ENCODE measurements at regions not wholly inside any gene's neighbourhood (a gene's known extent, or its start where the extent isn't known, plus 50 kb on each side); places are given as distances from the start of the nearest gene placed in this dataset.
A peak's percentile ranks its signal among the peaks of the same experiment; 100 is the strongest.

GRCh38 chr5:142248853-142249462 lies 75.9 kb downstream of the SPRY4 start:
- Histone ChIP-seq H3K36me3 (no peaks in the 10 kb centered on the region), H3K9me3 (no peaks in the 10 kb centered on the region), H3K27me3 (no peaks in the 10 kb centered on the region), H3K4me1 (peaks cover 0 to 15% (median 6%) of the 10 kb centered on the region in 4 donors), H3K4me3 (no peak overlapping the region), H3K27ac (no peak overlapping the region)
- no peak for TF ChIP-seq EP300 (IDR thresholded peaks at IDR 0.05)
- no peak for TF ChIP-seq CTCF (IDR thresholded peaks at IDR 0.05)
- no peak for TF ChIP-seq POLR2A (IDR thresholded peaks at IDR 0.05)
- DNase-seq (ENCODE audit: low spot score in 2 of 2): no peak
- 74 to 79% methylated on average over 14 of the region's 14 CpGs for whole genome bisulfite sequencing, 2 donors

GRCh38 chr5:142246258-142246657 lies 78.6 kb downstream of the SPRY4 start:
- Histone ChIP-seq H3K27ac (peak overlapping the region in 3 of 4 donors; percentile 9 to 79 (median 70)), H3K9me3 (peaks cover 0 to 6% (median 0%) of the 10 kb centered on the region in 4 donors), H3K4me1 (peaks cover 0 to 15% (median 6%) of the 10 kb centered on the region in 4 donors), H3K27me3 (no peaks in the 10 kb centered on the region), H3K36me3 (no peaks in the 10 kb centered on the region), H3K4me3 (no peak overlapping the region)
- TF ChIP-seq POLR2A (IDR thresholded peaks at IDR 0.05) (no peak), EP300 (IDR thresholded peaks at IDR 0.05) (peak in 1 of 2 donors; percentile 17), CTCF (IDR thresholded peaks at IDR 0.05) (no peak)
- DNase-seq (ENCODE audit: low spot score in 2 of 2): peak in 1 of 2 donors; percentile 8
- WGBS, 2 donors: 40 to 50% methylated on average over 9 of the region's 9 CpGs

- WGBS, 2 donors: 36 to 41% methylated on average over 5 of the region's 5 CpGs
- peaks cover 0 to 6% (median 0%) of the 10 kb centered on the region in 4 donors for H3K9me3 ChIP-seq
- no peaks in the 10 kb centered on the region for H3K36me3 ChIP-seq
- peak overlapping the region in 3 of 4 donors; percentile 9 to 79 (median 70) for H3K27ac ChIP-seq
- H3K27me3 ChIP-seq: no peaks in the 10 kb centered on the region
- H3K4me1 ChIP-seq: peaks cover 0 to 15% (median 6%) of the 10 kb centered on the region in 4 donors
- no peak overlapping the region for H3K4me3 ChIP-seq
- no peak for DNase-seq (ENCODE audit: low spot score in 2 of 2)
- TF ChIP-seq EP300 (IDR thresholded peaks at IDR 0.05) (no peak), CTCF (IDR thresholded peaks at IDR 0.05) (no peak), POLR2A (IDR thresholded peaks at IDR 0.05) (no peak)
Observed at GRCh38 chr5:142245786-142246185, 79.0 kb downstream of the SPRY4 start.

GRCh38 chr5:142244440-142244839 lies 80.4 kb downstream of the SPRY4 start:
- no peak for DNase-seq (ENCODE audit: low spot score in 2 of 2)
- WGBS, 2 donors: 100% methylated on average over 1 of the region's 1 CpG
- Histone ChIP-seq H3K27ac (no peak overlapping the region), H3K9me3 (peaks cover 0 to 6% (median 0%) of the 10 kb centered on the region in 4 donors), H3K36me3 (no peaks in the 10 kb centered on the region), H3K4me3 (no peak overlapping the region), H3K27me3 (no peaks in the 10 kb centered on the region), H3K4me1 (peaks cover 0 to 15% (median 6%) of the 10 kb centered on the region in 4 donors)
- TF ChIP-seq POLR2A (IDR thresholded peaks at IDR 0.05): no peak
- TF ChIP-seq CTCF (IDR thresholded peaks at IDR 0.05): no peak
- TF ChIP-seq EP300 (IDR thresholded peaks at IDR 0.05): no peak

GRCh38 chr5:142242272-142242671 lies 82.5 kb downstream of the SPRY4 start:
- Histone ChIP-seq H3K9me3 (peaks cover 0 to 6% (median 0%) of the 10 kb centered on the region in 4 donors), H3K27me3 (no peaks in the 10 kb centered on the region), H3K4me3 (no peak overlapping the region), H3K4me1 (peaks cover 0 to 15% (median 6%) of the 10 kb centered on the region in 4 donors), H3K27ac (no peak overlapping the region), H3K36me3 (no peaks in the 10 kb centered on the region)
- 79 to 82% methylated on average over 3 of the region's 3 CpGs for WGBS, 2 donors
- no peak for DNase-seq (ENCODE audit: low spot score in 2 of 2)
- TF ChIP-seq CTCF (IDR thresholded peaks at IDR 0.05) (no peak), POLR2A (IDR thresholded peaks at IDR 0.05) (no peak), EP300 (IDR thresholded peaks at IDR 0.05) (no peak)
